ENCODE measurements at regions not wholly inside any gene's neighbourhood (a gene's known extent, or its start where the extent isn't known, plus 50 kb on each side); places are given as distances from the start of the nearest gene placed in this dataset.

GRCh38 chr20:22371843-22372242 is 212.5 kb downstream of the FOXA2 start:
- TF ChIP-seq CTCF (conservative IDR thresholded peaks at IDR 0.05) (no peak), EZH2 (IDR thresholded peaks at IDR 0.05; ENCODE audit: low read depth) (no peak)
